CD4-positive, alpha-beta T cell treated with Interferon alpha-2 for 1 hour (primary cell): ENCODE measurements at regions not wholly inside any gene's neighbourhood (a gene's known extent, or its start where the extent isn't known, plus 50 kb on each side); places are given as distances from the start of the nearest gene placed in this dataset.
"Not testable (repeated sequence)": the region's sequence is repeated elsewhere in the genome, so short reads cannot be mapped to it uniquely, and the experiment has no call there.

Experiments used
- DNase-seq, 2 donors: peaks; one replicate each; pipeline ENCODE4 v3.0.0-alpha.2; 2020 to 2022

DNA sequence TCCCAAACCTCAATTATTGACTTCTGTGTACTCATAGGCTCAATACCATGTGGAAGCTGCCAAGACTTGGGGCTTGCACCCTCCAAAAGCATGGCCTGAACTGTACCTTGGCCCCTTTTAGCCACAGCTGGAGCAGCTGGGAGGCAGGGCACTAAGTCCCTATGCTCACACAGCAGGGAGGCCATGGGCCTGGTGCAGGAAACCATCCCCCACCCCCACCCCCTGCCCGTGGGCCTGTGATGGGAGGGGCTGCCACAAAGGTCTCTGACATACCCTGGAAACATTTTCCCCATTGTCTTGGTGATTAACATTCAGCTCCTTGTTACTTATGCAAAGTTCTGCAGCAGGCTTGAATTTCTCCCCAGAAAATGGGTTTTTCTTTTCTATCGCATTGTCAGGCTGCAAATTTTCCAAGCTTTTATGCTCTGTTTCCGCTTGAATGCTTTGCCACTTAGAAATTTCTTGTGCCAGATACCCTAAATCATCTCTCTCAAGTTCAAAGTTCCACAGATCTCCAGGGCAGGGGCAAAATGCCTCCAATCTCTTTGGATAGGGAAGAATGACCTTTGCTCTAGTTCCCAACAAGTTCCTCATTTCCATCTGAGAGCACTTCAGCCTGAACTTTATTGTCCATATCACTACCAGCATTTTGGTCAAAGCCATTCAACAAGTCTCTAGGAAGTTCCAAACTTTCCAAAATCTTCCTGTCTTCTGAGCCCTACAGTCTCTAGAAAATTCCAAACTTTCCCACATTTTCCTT, 141.8 kb downstream of the AHR start:
- not testable (repeated sequence) for DNase-seq

DNA sequence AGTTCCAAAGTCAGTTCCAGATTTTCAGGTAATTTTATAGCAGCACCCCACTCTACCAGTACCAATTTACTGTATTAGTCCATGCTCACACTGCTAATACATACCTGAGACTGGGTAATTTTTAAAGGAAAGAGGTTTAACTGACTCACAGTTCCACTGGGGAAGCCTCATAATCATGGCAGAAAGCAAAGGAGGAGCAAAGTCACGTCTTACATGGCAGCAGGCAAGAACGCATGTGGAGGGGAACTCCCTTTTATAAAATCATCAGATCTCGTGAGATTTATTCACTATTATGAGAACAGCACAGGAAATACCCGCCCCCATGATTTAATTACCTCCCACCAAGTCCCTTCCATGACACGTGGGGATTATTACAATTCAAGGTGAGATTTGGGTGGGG, 142.4 kb downstream of the AHR start:
- DNase-seq: no peak

DNA sequence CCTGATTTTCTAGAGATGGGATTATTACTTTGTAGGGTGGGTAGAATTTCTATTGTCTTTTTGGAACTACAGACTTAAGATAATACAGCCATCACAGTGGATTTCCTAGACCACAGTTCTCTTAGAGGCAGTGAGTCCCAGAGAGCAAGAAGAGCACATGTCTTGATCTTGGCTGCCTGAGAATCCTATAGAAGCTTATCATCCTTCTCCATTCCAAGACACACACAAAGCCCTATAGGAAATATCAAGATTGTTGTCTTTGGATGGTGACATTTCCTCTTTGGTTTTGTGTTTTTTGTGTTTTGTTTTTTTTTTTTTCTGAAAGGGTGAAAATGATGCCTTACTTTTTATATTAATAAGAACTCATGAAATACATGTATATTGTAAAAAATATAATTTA, 143.1 kb downstream of the AHR start:
- no peak for DNase-seq

DNA sequence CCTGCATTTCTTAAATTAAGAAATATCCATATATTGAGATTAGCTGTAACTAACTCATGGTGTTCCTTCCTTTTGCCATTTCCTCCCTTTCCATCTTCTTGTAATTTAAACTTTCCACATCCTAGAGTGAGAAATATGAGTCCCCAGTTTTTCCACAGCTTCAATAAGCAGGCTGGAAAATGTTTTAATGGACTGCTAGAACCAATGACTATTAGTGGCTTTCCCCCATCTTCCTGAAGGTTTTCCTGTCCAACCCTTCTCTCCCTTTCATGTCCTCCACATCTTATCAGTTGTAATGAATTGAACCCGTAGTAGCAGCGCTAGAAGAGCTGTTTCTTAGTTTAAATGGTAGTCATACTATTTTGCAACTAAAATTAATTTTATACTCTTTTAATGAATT, 145.7 kb downstream of the AHR start:
- DNase-seq: no peak

DNA sequence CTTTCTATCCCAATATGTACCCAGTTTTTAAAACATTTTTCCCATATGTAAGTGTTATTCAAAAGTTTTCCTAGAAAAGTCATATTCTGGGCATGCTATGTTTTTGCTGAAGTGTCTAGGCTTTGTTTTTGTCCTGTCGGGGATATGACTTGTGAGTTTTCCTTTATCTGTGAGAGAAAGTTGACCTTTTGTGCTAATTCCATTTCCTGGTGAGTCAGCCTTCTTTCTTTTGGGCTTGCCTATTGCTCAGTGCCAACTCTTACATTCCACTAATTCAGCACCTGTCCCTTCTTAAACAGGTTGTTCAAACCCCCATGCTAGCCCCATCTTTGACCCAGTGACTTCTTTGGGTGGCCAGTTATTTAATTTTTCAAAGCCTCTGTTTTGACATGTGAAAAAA, 146.2 kb downstream of the AHR start:
- no peak for DNase-seq

DNA sequence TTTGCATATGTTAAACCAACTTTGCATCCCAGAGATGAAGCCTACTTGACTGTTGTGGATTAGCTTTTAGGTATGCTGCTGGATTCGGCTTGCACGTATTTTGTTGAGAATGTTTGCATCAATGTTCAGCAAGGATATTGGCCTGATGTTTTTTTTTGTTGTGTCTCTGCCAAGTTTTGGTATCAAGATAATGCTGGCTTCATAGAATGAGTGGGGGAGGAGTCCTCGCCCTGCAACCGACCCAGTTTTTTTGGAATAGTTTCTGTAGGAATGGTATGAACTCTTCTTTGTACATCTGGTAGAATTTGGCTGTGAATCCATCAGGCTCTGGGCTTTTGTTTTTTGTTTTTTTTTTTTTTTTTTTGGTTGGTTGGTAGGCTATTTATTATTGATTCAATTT, 147.9 kb downstream of the AHR start:
- DNase-seq: no peak

DNA sequence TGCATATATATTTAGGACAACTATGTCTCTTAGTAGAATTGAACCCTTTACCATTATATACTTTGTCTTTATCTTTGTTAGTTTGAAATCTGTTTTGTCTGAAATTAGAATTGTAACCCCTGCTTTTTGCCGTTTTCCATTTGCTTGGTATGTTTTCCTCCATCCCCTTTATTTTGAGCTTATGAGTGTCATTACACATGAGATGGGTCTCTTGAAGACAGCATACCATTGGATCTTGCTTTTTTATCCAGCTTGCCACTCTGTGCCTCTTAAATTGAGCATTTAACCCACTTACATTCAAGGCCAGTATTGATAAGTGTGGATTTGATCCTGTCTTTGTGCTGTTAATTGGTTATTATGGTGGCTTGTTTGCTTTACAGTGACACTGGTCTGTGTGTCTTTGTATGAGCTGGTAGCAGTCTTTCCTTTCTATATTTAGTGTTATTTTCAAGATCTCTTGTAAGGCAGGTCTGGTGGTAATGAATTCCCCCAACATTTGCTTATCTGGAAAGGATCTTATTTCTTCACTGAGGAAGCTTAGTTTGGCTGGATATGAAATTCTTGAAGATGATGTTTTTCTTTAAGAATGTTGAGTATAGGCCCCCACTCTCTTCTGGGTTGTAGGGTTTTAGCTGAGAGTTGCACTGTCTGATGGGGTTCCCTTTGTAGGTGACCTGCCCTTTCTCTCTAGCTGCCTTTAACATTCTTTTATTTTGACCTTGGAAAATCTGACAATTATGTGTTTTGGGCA, 149.5 kb downstream of the AHR start:
- DNase-seq: no peak

DNA sequence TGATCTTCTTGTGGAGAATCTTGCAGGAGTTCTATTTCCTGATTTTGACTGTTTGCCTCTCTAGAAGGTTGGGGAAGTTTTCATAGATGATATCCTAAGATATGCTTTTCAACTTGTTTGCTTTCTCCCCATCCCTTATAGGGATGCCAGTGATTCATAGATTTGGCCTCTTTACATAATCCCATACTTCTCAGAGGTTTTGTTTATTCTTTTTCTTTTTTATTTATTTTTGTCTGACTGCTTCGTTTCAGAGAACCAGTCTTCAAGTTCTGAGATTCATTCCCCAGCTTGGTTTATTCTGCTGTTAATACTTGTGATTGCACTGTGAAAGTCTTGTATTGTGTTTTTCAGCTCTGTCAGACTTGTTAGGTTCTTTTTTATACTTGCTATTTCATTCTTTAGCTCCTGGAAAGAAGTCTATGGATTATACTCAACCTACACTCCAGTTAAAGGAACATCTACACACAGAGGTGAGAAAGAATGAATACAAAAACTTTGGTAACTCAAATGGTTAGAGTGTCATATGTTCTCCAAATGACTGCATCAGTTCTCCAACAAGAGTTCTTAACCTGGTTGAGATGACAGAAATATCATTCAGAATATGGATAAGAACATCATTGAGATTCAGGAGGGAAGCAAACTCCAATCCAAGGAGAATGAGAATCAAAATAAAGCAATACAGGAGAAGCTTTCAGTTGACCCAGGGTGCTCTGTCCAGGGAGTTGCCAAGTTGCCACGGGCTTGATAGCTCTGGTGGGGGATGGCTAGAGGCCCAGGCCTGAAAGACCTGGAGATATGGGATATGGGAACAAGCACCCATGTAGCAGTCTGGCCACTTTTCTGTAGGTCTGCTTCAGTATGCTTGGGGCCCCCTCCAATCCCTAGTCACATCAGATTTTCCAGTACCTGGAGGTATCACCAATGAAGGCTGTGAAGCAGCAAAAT, 150.3 kb downstream of the AHR start:
- DNase-seq: no peak

DNA sequence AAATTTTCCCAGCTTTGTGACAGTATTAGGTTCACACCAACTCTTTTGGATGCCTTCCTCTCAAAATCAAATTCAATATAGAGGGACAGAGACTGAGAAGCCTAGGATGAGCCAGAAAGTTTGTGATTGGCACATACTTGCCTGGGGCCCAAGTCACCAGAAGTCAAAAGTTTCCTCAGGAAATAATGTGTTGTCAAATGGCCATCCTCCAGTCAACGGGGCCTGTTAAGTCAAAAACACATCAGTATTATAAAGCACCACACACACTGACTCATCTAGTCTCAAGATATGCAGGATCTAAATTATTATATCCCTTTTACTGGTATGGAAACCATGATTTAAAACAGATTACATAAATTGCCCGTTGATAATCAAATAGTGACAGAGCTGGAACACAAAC, 158.1 kb downstream of the AHR start:
- no peak for DNase-seq

DNA sequence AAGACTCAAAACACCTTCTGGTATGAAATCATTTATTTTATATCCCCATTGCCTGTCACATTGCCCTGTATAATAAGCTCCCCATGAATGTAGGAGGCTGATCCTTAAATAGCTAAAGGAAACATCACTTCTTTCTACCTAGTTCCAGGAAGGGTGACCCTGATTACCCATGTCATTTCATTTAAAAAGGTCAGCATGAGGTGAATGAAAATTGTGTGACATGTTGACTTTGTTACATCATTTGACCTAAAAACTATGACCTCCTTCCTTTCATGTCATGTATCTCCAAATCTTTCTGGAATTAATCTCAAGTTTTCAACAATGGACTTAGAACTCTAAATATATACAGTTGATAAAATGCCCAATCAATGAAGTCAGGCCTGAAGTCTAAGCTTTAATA, 161.5 kb downstream of the AHR start:
- DNase-seq: no peak

DNA sequence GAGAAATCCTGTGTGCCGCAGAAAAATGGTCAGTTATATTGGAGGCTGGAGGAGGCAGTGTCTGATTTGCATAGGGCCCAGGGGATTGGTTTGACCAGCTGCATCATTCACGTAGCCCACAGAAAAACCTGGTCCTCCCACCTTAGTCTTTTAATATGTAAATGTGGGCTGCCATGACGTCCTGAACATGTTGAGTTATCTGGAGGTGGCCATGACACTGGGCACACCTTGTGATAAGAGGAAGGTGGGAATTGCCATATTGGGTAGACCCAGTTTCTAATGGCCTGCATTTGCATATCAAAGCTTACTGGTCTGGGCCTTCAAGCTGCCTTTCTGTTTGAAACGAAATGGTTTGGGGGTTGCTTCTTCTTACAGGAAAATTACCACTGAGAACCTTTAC, 162.2 kb downstream of the AHR start:
- no peak for DNase-seq

DNA sequence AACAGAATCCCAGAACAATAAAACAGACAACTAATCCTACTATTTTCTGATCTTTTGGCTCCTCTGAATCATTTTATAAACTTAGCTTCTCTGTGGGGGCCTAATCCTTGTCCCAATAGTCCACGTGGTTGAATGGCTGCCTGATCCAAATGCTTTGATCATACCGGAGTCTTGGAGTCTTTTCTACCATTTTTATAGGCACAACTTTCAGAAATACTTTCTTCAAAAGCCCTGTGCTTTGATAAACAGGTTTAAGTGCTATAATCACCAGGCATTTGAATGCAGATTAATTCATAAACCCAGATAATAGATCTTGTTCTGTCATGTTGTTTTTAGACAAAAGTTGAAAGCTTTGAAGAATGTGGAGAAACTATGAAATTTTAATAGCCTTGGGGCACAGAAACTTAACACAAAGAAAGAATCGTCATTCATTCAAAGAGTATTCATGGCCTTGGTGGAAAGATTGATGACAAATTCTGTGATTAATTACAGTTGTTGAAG, 163.7 kb downstream of the AHR start:
- no peak for DNase-seq

DNA sequence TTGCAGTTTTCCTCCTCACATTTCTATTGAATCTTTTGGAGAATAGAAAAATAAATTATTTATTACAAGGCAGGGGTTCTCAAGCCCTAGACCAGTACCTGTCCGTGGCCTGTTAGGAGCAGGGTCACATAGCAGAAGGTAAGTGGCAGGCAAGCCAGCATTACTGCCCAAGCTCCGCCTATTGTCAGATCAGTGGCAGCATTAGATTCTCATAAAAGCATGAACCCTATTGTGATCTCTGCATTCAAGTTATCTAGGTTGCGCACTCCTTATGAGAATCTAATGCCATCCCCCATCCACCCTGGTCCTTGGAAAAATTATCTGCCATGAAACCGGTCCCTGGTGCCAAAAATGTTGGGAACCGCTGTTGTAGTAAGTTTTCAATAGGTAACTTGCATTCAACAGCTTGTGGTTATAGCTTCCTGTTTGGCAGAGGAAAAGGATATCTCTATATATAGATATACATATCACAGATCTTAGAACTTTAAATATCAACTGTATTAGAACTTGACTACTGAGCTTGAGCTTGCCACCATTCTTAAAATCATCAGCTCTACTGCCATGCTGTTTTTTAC, 165.1 kb downstream of the AHR start:
- peak in 1 of 2 donors; percentile 1 for DNase-seq

DNA sequence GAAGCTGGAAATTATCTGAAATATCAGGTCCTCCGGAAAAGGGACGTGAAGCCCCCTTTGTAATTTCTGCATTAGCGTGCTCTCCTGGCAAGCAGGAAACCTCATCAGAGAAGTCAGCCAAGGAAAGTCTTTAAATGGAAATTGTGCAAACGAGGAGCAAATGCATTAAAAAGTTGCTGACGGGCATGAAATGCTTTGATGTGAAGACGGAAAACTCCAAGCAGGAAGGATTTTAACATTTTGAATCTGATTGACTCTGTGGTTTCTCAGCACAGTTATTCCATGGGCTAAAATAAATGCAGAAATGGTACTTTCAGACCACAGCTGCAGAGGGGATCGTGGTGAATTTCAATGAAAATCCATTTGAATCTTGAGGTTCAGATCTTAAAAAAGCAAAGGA, 167.8 kb downstream of the AHR start:
- no peak for DNase-seq

DNA sequence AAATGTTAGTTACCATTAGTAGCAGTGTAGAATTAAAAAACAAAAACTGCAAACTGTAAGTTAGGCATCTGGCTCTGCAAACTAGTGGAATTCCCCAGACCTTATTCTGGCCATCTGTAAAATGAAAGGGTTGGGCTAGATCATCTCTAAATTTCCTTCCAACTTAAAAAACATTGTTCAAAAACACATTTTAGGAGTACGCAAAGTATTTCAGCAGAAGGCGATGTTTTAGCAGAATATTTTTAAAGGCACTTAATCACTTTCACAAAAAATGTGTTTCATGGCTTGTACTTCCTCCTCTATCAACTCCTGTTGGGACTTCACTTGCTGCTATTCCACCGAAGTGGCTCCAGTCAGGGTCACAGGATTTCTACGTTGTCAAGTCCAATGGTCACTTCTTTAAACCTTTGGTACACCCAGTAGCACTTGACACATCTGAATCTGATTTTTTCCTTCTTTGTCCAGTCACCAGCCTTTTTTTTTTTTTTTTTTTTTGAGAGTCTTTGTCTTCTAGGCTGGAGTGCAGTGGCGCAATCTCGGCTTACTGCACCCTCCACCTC, 169.0 kb downstream of the AHR start:
- DNase-seq: no peak

DNA sequence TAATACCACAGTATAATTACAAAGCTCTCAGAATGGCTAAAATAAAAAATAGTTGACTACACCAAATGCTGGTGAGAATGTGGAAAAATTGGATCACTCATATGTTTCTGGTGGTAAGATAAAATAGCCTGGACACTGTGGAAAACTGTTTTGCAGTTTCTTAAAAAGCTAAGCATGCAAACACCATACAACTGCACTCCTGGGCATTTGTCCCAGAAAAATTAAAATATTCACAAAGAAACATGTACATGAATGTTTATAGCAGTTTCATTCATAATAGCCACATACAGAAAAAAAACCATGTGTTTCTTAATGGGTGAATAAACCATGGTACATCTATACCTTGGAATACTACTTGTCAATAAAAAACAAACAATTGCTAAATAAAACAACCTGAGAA, 172.9 kb downstream of the AHR start:
- DNase-seq: no peak

DNA sequence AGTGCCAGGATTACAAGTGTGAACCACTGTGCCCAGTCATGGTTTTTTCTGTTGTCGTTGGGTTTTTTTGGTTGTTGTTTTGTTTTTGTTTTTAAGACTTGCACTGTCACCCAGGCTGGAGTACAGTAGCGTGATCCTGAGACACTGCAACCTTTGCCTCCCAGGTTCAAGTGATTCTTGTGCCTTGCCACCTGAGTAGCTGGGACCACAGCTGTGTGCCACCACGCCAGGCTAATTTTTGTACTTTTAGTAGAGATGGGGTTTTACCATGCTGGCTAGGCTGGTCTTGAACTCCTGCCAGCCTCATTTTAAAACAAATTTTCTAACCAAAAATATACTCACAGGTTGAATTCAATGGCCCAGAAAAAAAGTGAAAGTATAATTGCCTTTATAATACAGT, 174.1 kb downstream of the AHR start:
- DNase-seq: no peak

DNA sequence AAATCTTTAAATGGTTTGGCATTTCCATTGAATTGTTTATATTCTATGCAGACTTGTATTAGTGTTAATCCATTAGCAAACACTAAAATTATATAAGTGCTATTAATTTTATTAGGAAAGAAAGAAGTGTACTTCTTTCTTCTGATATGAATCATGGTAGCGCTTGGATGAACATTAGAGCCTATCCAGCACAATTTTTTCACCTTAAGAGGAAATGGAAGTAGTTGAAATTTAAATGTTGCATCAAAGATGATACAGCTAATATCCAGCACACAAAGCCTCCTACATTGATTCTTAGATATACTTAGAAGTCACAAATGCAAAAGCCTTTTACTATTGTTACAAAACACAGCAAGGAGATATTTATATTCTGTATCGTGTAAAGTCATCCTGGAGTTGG, 174.5 kb downstream of the AHR start:
- no peak for DNase-seq

DNA sequence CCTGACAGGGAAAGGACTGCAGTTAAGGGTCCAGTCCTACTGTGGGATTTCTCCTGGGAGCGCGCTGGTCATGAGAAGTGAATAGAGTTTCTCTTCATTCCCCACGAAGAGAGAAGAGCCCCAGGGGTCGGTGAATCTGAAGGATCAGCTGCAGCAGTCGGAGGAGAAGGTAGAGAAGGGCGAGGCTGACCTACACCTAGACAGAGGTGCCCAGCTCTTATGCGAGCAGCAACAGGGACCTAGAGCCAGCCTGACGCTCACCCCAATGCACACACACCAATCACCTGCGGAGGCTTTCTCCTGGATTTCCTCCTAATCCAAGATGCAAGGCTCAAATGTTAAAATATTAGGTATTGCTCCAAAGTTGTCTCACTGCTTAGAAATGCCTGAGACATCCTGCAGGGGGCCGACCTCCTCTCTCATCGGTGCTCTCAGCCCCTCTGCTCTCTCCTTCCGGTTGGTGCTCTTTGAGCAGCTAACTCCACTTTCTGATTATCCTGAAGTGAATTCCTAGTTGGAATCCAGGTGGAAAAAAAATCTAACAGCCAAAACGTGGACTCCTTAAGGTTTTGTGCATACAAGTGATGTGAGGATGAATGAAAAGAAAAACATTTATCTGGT, 176.4 kb downstream of the AHR start:
- no peak for DNase-seq

DNA sequence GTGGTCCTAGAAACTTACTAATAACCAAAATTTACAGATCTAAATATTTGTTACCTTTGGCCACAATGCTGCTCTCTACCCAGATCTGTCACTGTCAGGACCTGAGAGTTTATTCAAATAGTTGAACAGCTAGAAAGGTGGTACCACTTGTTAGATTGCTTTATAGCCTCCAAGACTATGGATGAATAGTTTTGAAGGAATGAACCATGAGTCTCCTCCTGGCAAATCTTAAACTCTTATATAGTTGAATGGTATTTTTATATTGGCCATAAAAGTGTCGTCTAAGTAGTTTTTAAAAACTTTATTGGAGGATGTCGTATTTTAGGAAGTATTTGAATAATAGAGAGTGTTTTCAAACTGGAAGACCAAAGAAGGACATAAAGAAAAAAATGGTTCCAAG, 178.7 kb downstream of the AHR start:
- no peak for DNase-seq

DNA sequence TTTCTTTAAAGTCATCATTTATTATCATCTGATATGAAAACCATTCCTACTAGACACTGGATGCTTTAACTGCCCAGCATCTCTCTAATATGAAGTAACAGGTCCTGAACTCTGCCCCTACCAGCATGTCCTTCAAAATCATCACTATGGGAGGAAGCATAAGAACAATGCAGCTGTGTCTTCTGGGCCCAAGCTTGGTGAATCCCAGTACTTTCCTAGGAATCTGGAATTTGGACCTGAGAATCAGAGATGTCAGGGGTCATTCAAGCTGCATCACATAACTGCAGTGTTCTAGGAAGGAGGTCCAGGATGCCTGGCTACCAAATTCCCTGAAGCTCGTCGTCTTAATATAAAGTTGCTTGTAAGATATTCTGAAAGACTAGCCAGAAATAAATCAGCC, 182.7 kb downstream of the AHR start:
- DNase-seq: no peak

DNA sequence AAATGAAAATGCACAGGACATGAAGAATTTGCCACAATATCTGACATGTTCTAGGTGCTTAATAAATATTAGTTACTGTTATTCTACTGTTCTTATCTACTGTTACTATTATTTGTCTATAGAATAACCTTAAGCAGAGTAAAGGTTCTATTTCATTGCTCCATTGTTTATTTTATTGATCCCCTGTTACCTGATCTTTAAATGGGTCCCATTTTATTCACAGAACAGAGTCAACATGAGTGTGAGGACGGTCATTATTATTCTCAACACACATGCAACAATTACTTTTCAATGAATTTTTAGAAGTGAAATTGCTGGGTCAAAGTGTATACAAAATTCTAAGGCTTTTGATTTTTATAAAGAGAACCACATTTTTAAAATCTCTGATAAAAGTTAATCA, 186.9 kb downstream of the AHR start:
- no peak for DNase-seq
